HG03565 (cell line): ENCODE measurements at regions not wholly inside any gene's neighbourhood (a gene's known extent, or its start where the extent isn't known, plus 50 kb on each side); places are given as distances from the start of the nearest gene placed in this dataset.
"Not testable (repeated sequence)": the region's sequence is repeated elsewhere in the genome, so short reads cannot be mapped to it uniquely, and the experiment has no call there.

ENCODE experiments used
- ATAC-seq: cut with Tn5 transposase; IDR thresholded peaks from one replicate; pipeline ENCODE4 v1.9.1; 2021; ENCODE audit warnings: mild to moderate bottlenecking, moderate library complexity; ENCODE audit not compliant: unreplicated experiment

- ATAC-seq, result peak; percentile 80
Observed at GRCh38 chr1:121097127-121097866, 86.8 kb downstream of the FAM72B start.

GRCh38 chr1:121097867-121098215 is 86.3 kb downstream of the FAM72B start:
- ATAC-seq, result not testable (repeated sequence)

GRCh38 chr1:121109025-121109424 is 75.1 kb downstream of the FAM72B start:
- not testable (repeated sequence) for ATAC-seq

- not testable (repeated sequence) for ATAC-seq
Observed at GRCh38 chr1:121116522-121117297, 67.4 kb downstream of the FAM72B start.

- ATAC-seq, result not testable (repeated sequence)
Observed at GRCh38 chr1:121117298-121117611, 66.9 kb downstream of the FAM72B start.

GRCh38 chr1:121117622-121118479 is 66.3 kb downstream of the FAM72B start:
- not testable (repeated sequence) for ATAC-seq
